ENCODE measurements at regions not wholly inside any gene's neighbourhood (a gene's known extent, or its start where the extent isn't known, plus 50 kb on each side); places are given as distances from the start of the nearest gene placed in this dataset.
"Not testable (repeated sequence)": the region's sequence is repeated elsewhere in the genome, so short reads cannot be mapped to it uniquely, and the experiment has no call there.

DNA sequence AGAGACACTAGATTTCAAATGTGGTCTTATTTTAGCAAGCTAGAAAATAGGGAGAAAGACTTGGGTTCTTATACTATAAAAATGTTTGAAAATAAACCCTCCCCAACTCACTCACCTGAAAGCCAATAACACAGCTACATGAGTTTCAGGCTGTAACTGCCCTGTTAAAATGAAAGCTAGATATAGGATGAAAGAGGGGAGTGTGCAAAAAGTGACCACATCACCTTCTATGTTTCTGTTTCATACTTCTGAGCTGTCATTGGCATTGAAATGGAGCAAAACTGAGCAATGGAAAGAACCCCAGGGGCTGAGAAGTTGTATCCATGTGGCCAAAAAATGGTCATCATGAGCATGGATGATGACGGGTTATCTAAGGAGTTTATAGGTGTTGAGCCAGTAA is 148.1 kb upstream of the TENT5A start:
- DNase-seq: no peak

DNA sequence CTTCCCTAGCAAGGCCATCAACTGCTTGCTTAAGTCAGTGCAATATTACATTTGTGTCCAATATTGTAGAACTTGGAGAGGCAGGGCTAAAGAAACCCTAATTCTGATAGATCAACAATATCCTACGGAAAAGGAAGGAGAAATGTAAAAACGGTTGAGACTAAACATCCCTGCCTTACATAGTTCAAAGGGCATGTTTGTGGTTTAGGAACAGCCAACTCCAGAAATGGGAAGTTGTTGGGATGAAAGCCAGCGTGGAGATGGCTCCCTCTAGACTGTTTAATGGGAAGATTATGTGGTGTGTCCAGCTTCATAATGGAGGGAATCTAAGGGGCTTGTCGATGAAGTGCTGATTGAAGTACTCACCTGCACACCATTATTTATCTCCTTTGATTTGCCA is 145.3 kb upstream of the TENT5A start:
- DNase-seq: no peak

DNA sequence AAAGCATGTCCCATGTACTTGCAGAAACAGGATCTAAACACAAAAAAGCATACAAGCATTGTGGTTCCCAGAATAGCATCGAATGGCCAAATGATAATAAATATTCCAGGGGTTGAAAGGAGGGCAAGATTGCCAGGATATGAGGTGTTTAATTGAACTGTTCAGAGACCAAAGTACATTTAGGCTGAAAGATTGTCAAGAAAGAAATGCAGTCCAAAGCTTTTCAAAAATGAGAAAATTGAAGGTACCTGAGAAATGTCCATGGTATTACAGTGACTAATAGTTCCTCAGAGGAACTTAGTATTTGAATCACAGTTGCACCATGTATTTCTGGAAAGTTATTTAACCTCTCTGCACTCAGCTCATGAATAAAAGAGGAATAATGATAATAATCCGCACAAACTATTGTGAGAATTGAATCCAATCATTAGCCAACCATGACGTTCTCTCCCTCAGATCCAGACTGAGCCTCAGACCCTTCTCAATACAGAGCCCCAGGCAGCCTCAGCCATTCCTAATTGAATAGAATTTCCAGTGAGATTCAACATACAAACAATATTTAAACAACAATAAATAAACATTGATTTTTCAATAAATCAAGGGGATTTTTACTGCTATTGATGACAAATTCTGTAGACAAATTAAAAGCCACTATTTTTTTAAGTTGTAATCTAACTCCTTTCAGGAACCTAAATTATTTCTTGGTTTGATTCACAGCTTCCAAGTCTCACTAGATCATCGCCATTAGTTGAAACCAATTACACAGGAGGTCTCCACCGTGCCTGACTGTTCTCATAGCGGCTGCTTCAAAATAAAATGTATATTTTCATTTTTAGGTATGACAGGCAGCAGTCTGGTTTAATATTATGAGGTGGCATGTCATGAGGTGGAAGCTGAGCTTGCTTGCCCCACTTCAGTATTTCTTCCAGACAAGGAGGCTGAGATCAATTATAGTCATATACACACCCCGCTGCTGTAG is 144.3 kb upstream of the TENT5A start:
- no peak for DNase-seq

DNA sequence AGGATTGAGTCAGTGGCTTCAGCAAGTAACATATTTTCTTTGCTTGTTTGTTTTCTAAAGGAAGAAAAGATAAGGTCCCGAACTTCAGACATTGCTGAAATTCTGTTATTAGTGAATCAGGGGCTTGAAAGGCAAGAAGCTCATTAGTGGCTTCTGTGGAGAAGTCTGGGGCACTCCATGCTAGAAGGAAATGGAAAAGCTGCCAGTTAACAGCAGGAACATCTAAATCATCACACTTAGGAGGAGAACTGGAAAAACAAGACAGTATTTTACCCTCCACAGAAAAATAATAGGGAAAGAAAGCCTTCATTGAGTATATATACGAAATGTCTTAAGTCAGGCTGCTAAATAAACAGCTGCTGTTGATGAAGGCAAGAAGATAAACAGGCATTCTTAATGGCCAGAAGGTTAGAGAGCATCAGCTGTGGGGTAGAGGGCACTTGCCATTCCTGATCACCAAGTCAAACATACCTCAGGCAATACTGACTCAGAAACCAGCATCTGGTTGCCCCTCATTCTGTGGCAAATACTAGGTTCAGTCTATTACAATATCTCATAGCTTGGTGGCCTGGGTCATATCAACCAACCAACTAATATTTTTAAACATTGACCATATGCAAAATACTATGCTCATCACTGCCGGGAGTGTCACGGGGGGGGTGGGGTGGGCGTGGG is 143.2 kb upstream of the TENT5A start:
- no peak for DNase-seq

DNA sequence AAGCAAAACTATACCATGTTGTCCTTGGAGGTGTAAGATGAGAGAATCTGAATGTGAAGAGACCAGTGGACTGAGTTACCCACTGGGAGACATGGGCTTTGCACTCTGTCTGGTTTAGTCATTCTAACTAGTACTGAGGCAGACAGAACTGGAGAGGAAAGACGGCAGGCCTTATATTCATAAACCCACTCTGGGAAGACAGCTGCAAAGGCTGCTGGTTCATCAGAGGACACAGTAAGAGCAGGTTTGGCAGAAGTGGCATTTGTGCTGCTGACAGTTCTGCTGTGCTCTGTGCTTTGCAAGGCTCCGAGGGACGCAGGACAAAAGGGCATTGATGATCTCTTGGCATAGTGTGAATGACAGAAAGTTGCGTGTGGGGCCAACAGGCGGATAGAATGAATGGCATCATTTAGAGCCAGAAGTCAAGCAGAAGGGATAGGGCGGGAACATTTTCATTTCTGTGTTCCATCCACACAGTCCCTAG is 142.3 kb upstream of the TENT5A start:
- no peak for DNase-seq

DNA sequence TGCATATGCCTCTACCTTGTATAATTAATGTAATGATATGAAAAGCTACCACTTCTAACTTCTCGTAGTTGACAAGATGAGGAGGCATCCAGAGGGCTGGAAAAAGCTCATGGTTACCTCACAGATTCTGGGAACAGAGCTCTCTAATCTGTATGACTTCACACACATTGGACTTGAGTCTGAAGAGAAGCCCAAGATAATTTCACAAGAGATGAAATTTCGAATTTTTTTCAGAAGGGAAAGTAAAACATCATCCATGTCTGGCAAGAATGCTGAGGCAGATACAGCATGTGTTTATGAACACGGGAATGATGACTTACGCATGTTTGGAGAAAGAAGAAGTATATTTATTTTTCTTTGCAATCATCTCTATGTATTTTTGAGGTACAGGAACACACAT is 141.8 kb upstream of the TENT5A start:
- no peak for DNase-seq

DNA sequence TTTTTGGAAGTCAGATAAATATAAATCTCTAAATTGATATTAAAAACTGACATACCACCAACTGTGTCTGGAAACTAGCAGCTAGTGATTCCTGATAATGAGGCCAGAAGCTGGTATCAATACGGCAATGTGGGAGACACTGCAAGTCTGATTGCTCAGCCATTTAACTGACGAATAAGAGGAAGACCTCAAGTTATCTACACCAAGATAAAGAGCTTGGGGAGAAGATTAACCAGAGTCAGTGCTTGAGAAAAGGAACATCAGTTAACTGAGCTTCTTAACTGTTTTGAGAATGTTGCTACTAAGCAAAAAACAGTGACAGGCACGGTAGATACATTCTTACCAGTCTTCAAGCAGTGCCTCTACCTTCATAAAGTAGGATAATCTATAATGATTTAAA is 140.4 kb upstream of the TENT5A start:
- DNase-seq: no peak

DNA sequence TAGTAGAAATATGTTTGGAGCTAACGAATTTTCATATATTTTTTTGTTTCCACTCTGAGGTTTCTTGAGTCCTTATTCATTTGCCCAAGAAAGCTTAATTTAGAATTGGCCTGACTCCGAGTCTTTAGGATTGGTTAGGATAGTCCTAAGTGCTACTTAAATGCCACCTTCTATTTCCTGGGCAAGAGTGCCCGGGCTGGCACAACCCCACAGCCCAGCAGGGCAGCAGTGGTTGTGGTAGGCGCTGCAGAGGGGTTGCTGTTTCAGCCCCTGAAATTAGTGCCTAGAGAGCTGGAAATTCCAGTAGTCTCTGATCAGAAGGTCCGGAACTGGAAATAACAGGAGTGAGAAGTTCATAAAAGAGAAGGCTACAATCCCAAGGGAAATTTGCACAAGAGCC is 139.4 kb upstream of the TENT5A start:
- no peak for DNase-seq

DNA sequence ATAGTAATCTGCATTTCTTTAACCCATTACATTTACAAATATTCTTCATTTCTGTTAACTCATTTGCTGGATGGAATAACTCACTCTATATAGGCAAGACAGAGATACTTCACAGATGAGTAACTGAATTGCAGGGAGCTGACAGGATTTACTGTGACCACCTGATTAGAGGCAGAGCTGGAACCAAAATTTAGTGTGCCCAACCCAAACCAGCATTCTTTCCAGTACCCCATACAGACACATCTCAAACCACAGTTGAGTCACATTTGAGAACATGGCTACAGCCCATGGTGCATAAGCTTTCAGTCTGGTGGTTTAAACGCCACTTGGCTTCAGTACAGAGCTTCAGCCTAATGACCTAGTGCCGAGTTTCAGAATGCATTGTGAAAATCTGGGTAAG is 138.4 kb upstream of the TENT5A start:
- DNase-seq: no peak

DNA sequence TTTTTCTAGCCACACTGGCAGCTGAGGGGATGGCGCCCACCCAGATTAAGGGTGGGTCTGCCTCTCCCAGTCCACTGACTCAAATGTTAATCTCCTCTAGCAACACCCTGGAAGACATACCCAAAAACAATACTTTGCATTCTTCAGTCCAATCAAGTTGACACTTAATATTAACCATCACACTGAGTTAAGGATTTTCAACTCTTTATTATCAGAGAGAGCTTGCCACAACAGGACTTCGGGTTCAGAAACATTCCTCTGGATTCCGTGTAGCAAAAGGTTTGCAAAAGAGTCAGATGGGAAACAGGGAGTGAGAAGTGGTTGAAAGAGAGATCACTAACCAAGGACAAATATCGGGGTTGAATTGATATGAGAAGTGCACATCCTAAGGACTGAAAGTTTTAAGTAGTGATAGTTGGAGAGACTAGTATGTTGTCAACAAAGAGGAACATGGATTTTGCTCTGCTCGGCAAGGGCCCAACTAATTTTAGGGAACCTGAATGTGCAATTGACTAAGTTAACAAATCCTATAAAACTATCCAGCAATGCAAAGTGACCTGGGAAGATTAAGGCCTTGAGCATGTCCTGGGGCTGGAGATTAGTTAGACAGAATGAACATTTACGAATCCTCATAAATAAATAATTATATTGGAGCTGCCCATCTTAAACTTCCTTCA is 137.0 kb upstream of the TENT5A start:
- DNase-seq: no peak

DNA sequence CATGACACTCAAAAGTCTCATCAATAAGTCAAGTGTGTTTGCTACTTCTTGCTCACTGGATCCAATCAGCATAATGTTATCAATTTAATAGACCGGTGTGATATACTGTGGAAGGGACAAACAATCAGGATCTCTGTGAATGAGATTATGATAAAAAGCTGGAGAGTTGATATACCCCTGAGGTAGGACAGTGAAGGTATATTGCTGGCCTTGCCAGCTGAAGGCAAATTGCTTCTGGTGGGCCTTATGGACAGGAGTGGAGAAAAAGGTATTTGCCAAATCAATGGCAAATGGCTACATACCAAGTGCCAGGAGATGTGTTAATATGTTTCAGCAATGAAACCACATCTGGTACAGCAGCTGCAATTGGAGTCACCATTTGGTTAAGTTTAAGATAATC is 134.4 kb upstream of the TENT5A start:
- not testable (repeated sequence) for DNase-seq

DNA sequence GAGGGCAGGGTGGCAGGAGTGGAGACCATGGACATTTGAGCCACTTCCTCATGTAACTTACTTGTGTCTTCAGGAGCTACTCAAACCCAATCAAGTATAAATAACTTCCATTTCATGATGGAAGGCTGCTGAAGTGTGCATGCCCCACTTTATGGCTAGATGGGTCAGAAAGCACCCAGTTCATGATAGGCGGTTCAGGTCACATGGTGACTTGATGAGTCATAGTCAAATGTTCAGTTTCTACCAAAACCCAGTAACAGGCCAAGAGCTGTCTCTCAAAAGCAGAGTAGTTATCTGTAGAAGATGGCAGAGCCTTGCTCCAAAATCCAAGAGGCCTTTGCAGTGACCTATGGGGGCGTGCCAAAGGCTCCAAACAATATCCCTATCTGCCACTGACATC is 133.7 kb upstream of the TENT5A start:
- DNase-seq: no peak

DNA sequence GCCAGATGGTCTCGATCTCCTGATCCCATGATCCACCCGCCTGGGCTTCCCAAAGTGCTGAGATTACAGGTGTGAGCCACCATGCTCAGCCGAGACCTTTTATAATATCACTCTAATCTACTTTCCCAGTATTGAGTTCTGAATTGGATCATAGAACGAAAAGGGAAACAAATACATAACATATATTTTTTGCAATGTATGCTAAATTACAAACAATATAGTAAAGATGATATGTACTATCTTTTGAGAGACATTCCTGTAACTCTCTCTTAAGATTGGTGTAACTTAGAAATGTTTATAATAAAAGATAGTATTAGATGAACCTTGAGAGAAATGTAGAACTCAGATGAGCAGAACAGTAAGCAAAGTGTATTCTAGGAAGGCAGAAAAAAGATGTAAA is 129.2 kb upstream of the TENT5A start:
- no peak for DNase-seq

DNA sequence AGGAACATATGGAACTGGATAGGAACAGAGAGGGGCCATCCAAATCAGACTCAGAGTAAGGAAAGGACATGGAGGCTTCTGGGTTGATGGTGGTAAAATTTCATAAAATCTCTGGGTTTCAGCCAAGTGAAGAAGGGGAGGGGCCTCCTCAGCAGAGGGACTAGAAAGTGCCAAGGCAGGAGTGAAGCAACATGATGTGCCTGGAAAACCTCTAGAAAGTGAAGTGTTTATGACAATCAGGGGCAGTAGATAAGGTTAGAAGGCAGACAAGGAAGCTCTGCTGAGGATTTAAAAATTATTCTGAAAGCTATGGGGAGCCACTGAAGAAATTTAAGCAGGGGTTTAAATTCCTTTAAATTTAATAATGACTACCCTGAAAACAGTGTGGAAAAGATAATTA is 126.0 kb upstream of the TENT5A start:
- DNase-seq: no peak

DNA sequence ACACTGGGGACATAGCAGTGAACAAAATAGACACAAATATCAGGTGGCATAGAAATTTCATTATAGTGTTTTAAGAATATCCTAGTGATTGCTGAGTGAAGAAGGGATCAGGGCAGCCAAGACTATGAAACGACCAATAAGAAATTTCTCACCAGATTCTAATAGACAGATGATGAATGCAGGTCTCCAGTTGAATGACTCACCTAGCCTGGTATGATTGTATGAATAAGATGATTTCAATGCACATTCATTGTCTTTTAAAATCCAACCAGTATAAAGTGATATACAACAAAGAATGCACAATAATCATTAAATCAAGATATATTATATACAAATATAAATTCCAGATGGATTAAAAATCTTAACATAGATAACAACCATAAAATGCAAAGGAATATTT is 124.5 kb upstream of the TENT5A start:
- DNase-seq: no peak

DNA sequence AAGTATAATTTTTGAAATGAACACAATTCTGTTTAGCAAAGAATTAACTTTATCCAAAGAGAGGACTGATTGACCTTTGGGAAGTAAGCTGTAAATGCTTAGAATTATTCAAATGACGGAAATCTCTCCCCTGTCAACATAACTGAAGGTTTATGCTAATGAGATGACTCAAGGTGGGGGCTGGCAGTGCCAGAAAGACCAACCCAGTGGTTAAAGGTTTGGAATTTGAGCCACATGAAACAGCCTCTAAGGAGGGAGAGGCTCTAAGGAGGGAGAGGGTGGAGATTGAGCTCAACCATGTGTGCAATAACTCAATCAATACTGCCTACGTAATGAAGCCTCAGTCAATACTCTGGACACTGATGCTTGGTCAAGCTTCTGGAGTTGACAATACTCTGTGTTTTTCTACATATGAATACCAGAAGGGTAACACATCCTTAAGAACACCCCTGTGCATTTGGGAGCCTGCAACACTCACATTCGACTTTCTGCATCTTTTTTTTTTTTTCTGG is 123.4 kb upstream of the TENT5A start:
- DNase-seq: no peak

DNA sequence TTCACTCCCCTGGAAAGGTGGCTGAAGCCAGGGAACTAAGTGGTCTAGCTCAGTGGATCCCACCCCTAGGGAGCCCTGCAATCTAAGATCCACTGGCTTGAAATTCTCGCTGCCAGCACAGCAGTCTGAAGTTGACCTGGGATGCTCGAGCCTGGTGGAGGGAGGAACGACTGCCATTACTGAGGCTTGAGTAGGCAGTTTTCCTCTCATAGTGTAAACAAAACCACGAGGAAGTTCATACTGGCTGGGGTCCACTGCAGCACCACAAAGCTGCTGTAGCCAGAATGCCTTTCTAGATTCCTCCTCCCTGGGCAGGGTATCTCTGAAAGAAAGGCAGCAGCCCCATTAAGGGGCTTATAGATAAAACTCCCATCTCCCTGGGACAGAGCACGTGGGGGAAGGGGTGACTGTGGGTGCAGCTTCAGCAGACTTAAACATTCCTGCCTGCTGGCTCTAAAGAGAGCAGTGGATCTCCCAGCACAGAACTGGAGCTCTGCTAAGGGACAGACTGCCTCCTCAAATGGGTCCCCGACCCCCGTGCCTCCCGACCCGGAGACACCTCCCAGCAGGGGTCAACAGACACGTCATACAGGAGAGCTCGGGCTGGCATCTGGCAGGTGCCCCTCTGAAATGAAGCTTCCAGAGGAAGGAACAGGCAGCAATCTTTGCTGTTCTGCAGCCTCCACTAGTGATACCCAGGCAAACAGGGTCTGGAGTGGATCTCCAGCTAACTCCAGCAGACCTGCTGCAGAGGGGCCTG is 117.4 kb upstream of the TENT5A start:
- DNase-seq: not testable (repeated sequence)

DNA sequence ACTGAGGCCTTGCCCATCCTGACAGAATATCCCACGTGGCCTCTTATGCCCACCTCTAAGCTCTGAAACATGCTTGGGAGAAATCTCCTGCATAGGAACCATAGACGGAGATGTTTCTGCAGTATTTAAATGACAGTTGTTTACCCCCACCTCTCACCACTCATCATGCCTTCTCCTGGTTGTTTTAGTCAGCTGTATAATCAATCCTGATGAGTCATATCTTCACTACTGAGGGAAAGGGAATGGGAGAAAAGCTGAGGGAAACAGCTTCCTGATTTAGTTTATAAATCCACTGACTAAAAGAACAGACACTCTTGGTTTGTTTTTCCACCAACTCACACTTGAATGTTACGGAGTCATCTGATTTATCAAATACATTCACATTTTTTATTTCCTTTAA is 113.2 kb upstream of the TENT5A start:
- DNase-seq: no peak

DNA sequence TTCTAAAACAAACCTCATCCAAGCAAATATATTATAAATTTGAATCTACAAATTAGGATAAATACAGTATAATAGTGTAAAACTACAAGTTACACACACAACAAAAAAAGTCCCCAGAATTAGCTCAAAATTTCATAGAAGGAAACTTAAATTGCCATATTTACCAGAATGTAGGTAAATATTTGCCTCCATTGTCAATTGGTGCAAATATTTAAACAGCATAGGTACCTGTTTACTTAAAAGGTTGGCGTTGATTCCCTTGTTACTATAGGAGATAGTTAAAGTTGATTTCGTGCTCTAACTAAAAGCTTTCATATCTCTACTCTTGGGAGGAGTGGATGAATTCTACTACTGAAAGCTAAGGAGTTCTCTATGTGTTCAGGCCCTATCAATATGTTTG is 111.6 kb upstream of the TENT5A start:
- no peak for DNase-seq

DNA sequence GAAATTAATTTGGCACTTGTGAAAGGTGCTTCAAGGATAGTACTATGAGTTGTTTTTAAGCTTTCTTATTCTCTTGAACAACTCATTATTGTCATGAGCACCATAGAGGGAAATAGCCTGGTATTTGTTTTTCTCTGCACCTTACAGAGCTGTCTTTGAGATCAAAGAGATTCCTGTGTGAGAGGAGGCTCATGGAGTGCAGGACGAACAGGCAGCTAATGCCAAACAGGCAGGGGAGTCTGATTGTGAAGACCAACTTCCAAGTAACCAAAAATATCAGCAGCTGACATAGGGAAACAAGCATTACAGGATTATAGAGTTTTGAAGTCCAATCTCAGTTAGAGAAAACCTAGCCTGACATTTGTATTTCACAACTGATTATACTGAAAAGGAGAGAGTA is 110.6 kb upstream of the TENT5A start:
- DNase-seq: no peak

DNA sequence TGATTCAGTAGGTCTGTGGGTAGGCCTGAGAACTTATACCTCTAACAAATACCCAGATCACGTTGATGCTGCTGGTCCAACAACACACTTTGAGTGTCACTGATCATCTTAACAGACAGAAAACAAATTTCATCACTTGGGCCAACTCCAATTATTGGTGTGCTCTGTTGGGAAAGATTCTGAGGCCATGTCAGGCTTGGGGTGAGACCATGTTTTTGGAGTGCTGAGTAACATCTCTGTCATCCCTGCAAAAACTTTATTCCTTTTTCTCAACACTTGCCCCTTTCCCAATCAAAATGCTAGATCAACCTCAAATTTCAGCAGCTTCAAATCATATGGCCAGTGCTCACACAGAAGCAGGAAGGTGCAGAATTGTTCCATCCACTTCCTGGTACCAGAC is 108.8 kb upstream of the TENT5A start:
- DNase-seq: no peak

DNA sequence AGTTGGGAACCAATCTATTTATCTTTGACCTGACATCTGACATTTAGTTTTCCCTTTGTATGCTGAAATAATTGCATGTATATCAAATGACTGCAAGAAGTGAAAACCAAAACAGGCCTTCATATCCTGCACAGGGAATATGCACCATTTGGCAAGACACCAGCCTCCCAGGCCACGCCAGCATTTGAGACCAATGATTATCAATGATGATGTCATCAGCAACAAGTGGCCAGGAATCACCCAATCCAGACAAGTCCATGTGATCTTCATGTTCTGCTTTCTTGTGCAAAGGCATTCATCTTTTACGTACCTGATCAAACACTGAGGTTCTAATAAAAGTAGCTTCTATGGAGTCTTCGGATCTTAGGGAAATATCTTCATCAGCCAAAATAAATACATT is 107.4 kb upstream of the TENT5A start:
- DNase-seq: no peak

DNA sequence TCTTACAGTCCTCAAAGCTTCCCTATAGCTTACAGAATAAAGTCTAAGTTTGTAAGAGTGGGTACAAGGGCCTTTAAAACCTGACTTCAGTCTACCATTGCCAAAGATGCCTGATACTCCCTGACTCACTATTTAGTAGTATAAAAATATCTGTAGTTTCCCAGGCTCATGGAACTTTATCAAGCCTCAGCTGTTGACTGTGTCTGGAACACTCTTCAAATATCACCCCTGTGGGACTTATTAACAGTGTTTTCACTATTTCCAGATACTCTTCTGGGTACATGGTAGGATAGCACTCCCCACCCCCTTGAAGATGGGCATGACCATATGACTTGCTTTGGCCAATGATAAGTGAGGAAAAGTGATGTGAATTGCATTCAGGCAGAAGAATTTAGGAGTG is 105.3 kb upstream of the TENT5A start:
- DNase-seq: no peak
